Dermis blood vessel endothelial cell (primary cell): ENCODE measurements at regions not wholly inside any gene's neighbourhood (a gene's known extent, or its start where the extent isn't known, plus 50 kb on each side); places are given as distances from the start of the nearest gene placed in this dataset.
"Not testable (repeated sequence)": the region's sequence is repeated elsewhere in the genome, so short reads cannot be mapped to it uniquely, and the experiment has no call there.

ENCODE experiments used
- DNase-seq: peaks from one replicate; pipeline ENCODE4 v3.0.0; 2010

DNA sequence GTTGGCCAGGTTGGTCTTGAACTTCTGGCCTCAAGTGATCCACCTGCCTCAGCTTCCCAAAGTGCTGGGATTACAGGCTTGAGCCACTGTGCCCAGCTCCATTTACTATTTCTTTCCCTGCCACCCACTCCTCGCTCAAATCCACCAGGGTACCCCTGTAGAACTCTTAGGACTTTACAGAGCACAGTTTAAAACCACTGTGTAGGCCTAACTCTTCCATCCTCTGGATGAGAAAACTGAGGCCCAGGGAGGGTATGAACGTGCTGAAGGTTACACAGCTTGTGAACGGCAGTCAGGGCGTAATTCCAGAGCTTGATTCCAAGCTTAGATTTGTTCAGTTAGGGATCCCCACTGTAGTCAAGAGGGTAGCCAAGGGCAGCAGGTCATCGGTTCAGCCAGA, 309.1 kb downstream of the GOLGA6L6 start:
- not testable (repeated sequence) for DNase-seq

DNA sequence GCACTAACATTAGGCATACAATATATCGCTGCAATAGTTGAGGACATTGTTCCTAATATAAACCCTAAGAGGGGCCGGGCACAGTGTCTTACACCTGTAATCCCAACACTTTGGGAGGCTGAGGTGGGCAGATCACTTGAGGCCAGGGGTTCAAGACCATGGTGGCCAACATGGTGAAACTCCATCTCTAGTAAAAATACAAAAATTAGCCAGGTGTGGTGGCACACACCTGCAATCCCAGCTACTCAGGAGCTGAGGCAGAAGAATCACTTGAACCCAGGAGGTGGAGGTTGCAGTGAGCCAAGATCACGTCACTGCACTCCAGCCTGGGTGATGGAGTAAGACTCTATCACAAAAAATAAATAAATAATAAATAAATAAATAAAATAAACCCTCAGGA, 310.9 kb downstream of the GOLGA6L6 start:
- not testable (repeated sequence) for DNase-seq

DNA sequence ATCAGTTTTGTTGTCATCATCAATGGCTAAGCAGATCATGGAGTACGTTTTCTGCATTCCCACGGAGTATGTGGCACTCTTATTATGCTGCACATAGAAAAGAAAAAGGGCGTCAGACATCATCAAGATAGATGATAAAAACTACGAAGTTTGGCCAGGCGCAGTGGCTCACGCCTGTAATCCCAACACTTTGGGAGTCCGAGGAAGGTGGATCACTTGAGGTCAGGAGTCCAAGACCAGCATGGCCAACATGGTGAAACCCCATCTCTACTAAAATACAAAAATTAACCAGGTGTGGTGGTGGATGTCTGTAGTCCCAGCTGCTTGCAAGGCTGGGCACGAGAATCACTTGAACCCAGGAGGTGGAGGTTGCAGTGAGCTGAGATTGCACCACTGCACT, 312.8 kb downstream of the GOLGA6L6 start:
- not testable (repeated sequence) for DNase-seq

DNA sequence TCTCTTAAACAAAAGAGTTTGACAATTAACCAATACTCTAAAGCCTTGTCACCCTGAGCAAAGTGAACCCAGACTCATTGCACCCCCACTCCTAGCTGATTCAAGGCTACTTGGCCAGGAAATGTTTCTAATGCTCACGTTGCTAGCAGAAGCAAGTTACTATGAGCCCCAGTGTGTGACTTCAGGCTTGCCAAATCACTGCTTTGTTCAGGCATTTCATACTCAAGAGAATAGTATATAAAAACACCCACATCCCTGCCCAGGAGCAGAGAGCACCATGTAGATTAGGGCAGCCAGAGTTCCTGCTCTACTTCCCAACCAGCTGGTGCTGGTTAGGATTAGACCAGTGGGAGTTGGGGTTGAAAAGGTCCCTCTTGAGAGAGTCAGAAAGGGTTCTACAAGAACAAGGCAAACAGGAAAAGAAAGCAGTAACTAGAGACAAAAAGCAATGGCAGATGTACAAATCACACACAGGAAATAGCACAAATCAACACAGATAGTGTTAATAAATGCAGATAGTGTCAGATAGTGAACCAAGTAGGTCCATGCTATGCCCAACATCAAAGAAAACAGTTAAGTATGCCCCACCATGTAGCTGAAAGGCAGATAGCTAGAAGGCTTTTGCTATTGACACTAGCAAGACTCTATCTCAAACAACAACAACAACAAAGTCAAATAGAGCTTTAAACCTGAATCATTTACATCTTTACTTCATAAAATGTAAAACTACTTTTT, 314.3 kb downstream of the GOLGA6L6 start:
- DNase-seq = not testable (repeated sequence)

DNA sequence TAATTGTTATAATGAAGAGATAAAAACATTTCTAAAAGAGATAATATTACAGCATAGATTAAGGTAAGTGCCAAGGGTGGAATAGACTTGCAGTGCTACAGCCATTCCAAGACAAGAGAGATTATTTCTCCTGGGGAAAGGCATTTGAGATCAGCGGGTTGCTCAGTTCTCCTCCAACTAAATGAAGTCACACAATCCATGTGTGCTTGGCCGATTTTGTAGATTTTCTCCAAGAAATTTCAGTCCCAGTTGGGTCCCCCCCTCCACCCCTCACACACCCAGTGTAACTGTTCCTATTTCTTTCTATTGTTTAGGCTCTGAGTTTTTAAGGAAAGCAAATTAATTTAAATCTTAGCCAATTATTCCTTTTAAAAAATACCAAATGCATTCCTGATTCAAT, 315.1 kb downstream of the GOLGA6L6 start:
- not testable (repeated sequence) for DNase-seq

DNA sequence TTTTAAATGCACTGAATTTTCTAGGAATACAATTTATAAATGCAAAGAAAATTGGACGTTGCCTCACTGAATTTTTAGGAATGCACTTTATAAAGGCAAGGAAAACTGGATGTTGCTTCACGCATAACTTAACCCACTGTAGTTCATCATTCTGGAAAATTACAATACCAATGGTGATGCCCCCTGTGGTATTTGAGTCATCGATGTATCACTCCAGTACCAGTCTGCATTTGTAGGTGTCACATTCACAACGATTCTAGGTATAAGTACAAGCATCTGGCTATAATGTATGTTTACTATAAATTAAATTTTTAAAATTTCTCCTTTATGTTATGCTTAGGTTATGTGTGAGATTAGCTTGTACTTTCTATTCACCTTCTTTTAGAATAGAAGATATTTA, 320.5 kb downstream of the GOLGA6L6 start:
- not testable (repeated sequence) for DNase-seq

DNA sequence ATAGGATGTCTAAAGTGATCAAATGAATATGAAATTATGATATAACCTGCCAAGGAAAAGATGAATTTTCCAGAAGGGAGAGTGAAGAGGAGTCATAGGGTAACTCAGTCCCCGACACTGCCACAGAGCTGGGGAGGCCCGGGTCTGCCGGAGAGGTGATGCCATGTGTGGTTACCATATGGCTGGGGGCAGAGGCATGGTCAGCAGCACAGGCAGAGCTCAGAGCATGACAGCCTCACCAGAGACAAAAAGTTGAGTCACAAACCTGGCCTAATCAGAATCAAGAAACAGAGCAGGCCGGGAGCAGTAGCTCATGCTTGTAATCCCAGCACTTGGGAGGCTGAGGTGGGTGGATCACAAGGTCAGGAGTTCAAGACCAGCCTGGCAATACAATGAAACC, 322.4 kb downstream of the GOLGA6L6 start:
- not testable (repeated sequence) for DNase-seq

DNA sequence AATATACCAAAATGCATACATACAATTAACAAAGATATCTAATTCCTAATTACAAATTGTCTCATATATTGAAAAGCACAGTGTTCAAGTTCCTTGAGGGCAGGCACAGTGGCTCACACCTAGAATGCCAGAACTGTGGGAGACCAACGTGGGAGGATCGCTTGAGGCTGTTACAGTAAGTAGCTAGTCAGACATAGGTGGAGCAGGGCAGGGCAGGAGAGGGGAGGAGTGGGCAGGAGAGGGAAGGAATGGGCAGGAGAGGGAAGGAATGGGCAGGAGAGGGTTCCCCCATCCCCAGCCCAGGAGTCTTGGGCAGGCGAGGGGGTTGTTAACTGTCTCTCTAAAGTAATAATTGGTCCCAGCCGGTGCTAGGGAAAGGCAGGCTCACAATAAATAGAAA, 325.9 kb downstream of the GOLGA6L6 start:
- DNase-seq = not testable (repeated sequence)

DNA sequence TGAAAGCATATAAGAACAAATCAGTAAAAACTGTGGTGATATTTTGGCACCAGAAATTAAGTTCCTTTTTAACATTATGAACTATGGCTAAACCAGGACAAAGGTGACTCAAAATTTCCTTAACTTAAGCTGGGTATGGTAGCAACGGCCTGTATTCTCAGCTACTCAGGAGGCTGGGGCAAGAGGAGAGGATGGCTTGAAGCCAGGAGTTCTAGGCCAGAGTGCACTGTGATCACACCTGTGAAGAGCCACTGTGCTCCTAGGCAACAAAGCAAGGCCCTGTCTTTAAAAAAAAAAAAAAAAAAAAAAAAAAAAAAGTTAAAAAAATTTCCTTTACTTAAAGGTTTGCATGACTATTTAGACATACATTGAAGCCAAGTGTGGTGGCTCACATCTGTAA, 327.5 kb downstream of the GOLGA6L6 start:
- DNase-seq = not testable (repeated sequence)

DNA sequence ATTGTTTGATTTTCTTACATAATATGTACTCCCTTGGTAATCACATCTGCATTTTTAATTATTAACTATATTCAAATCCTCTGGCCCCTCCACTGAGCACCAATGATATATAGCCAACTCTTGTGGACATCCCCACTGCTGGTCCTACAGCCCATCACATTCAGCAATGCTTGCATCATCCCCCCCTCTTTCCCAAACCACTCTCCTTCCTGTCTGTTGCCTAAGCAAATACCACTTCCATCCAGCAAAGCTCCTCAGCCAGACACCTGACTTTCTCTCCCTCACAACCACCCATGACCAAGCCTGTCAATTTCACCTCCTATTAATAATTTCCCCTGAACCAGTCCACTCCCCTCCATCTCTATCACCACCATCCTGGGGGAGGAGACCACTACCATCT, 330.1 kb downstream of the GOLGA6L6 start:
- not testable (repeated sequence) for DNase-seq

DNA sequence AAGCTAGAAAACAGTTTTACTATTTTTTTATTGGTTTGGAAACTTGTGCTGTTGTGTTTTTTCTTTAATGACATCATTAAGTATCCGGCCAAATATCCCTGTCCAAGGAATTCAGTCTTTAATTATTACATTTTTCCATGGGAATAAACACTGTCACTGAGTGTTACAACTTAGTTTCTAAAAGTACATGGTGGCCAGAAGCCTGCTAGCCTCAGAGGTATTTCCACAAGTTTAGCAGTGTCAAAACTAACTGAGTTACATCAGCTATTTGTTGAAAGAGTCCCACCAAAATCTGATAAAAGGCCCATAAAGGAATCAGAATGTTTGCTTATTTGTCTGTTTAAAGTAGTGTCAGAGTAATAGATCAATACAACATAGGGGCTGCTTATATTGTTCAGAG, 331.6 kb downstream of the GOLGA6L6 start:
- not testable (repeated sequence) for DNase-seq

DNA sequence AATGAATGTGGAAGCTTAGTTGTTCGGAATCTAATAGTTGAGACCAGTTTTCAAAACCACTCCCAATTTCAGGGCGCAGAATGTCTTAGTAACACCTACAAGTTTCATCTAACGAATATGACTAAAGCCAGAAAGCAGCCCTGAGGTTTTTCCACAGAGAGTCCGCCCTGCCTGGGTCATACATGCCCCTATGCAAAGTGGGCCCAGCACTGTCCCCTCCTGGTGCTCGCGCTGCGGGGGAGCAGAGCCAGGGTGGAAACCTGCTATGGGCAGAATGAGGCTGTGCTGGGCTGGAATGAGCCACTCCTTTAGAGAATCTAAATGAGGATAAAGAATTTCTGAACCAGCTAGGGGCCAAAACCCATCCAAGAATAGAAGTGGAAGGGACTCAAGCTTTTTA, 334.0 kb downstream of the GOLGA6L6 start:
- not testable (repeated sequence) for DNase-seq

DNA sequence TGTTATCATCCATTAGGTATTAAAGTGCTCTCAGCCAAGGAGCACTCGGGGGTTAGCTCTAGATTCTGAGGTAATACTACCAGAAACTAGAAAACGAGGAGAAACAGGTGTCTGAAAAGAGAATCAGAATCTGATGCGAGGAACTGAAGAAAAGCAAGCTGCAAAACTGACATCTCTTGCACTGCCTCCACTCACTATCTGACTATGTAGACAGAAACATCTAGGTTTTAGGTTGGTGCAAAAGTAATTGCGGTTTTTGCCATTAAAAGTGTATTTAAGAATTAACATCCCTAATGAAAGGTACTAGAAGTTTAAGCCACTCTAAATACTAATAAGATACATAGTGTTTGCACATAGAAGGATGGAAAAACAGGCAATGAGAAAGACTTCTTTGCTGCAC, 334.4 kb downstream of the GOLGA6L6 start:
- not testable (repeated sequence) for DNase-seq

DNA sequence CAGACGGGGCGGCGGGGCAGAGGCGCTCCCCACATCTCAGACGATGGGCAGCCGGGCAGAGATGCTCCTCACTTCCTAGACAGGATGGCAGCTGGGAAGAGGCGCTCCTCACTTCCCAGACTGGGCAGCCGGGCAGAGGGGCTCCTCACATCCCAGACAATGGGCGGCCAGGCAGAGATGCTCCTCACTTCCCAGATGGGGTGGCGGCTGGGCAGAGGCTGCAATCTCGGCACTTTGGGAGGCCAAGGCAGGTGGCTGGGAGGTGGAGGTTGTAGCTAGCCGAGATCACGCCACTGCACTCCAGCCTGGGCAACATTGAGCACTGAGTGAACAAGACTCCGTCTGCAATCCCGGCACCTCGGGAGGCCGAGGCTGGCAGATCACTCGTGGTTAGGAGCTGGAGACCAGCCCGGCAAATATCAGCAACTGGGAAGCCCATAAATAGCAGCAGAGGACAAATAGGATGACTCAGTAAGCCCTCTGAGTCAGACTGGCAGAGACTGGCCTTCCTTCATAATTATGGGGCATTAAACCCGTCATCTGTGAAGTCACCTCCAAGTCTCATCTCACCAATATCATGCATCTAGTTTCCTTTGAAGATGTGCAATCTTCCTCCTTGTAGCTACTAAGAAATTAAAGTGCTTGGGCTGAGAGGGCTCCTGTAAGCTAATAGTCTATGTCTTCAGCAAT, 337.3 kb downstream of the GOLGA6L6 start:
- DNase-seq = not testable (repeated sequence)

DNA sequence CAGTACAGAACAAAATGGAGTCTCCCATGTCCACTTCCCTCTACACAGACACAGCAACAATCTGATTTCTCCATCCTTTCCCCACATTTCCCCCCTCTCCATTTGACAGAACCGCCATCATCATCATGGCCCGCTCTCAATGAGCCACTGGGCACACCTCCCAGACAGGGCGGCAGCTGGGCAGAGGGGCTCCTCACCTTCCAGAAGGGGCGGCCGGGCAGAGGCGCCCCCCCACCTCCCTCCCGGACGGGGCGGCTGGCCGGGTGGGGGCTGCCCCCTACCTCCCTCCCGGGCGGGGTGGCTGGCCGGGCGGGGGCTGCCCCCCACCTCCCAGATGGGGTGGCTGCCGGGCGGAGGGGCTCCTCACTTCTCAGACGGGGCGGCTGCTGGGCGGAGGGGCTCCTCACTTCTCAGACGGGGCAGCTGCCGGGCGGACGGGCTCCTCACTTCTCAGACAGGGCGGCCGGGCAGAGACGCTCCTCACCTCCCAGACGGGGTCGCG, 337.9 kb downstream of the GOLGA6L6 start:
- not testable (repeated sequence) for DNase-seq

DNA sequence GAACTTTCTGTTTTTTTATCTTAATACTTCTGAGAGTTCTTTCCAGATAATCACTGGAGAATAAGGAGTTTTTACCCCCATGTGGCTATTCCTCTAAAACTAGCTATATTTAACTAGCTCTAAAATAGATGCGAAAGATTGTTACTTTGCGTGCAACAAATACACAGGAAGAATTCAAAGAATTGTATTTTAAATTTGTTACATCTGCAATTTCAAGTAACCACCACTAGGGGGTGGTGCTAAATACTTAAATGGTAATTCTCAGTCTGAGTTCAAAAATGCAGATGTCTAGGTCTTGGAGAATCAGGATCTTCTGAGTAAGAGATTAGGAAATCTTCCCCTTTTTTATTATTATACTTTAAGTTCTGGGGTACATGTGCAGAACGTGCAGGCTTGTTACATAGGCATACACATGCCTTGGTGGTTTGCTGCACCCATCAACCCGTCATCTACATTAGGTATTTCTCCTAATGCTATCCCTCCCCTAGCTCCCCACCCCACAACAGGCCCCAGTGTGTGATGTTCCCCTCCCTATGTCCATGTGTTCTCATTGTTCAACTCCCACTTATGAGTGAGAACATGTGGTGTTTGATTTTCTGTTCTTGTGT, 346.9 kb downstream of the GOLGA6L6 start:
- not testable (repeated sequence) for DNase-seq

DNA sequence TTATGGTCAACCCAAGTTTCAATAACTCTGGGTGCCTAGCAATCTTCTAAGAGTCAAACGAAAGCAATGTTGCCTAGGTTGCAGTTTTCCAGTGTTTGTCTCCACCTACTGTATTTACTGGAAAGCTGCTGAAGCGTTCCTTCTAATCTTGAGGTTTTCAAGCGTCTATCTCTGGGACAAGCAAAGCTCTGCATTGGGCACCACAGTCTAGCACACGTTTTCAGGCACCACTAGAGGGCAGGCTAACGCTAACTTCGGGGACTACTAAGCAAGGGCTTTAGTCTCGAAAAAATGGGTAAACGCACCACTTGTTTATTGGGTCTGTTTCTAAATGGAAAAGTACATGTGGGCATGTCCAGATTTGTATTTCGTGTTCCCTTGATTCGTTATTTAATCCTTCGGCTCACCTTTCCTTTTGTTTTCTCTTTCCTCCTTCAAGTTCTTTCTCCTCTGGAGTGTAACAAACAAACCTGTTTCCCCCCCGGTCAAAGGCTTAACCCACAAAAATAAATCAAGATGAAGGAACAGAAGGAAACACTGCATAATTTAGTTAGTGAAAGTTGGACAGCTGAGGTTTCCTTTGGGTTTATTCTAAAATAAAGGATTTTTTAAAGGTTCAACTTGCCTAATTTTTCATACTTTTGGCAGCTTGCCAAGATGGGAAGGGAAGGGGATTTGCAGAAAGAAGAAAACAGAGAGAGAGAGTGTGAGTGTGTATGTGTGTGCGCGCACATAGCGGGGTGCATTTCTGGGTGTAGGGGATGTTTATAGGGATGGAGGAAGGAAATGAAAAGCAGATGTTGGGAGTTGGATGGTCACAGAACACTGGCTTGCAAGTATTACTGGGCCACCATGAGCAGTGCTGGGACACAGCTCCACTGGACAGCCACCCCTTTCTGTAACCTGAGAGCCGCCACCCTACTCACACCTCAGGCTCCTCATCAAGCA, 348.3 kb downstream of the GOLGA6L6 start:
- not testable (repeated sequence) for DNase-seq

DNA sequence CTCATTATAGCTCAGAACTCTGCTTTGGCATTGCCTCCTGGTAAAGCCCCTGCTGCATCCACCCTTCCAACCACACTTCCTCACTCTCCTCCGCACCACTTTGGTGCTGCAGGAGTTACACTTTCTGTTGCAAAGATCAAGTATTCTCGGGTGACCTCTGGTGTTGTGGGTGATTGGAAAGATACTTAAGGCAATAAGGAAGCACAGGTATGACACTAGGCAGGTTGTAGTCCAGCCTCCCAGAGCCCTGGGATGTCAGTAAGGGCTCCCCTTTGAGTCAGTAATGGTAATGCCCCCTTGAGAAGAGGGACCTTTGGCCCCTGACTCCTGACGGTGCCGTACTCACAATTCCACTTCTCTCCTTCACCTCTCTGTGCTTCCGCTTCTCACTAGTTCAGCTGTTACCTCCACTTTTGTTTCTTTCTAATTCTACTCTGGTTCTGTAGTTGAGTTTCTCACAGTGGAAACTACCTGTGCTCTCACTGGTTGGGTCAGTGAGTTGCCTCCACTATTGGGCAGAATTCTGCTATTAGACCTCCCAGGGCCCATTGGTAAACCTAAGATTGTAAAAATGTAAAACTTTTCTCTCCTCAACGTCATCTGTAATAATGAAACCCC, 350.0 kb downstream of the GOLGA6L6 start:
- not testable (repeated sequence) for DNase-seq

DNA sequence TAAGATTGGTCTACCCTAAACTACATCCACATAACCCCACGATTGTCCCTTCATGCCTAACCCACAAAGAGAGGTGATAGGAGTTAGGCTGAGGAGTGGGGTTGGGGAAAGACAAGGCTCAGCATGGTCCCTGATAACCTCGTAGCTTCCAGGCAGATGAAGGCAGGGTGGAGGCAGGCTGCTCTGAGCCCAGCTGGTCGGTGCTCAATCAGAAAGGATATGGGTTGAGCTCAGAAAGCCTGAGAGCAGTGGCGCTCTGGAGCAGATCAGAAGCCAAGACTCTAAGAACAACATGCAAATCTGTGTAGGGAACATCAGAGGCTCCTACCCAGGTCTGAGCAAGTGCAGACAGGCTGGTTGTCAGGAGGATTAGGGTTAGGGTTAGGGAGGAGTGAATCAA, 353.0 kb downstream of the GOLGA6L6 start:
- DNase-seq = not testable (repeated sequence)

DNA sequence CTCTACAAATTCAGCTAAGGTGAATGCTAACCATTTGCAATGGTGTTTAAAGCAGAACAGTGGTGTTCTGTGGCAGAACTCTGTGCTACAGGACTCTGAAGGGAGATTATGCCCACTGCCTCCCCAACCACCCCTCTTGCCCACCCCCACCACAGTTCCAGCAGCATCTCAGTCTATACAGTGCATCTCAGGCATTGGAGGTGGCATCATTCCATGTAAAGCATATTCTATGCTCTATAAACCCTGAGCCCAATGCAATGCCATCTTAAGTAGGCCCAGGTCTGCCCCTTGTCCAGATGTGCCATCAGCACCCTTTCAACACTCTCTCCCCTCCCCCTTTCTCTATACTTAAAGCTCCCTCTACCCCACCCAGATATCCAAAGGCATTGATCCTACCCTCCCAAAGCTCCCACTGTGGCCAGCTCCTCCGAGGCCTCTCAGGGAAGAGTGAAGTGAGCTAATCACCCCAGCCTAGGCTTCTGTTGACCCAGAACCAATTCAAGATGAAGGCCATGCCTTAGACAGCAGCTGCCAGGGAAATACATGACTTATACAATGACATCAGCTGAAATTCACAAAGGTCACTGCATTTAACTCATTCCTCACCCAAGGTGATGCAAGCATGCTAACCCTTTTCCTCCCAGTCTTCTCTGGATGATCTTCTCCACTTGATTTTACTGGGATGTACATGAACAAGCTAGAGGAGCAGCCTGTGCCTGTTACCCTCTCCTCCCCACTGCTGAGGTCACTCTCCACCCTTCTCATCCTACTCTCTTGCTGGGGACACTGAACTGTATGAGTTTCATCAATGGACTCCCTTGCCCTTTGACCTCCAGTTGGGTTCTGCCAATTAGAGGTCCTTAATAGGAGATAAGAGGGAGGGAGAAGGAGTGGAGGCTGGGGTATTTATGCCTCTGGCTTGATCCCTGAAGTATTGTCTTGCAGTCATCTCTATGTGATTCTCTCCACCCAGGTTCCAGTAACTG, 353.9 kb downstream of the GOLGA6L6 start:
- DNase-seq = not testable (repeated sequence)

DNA sequence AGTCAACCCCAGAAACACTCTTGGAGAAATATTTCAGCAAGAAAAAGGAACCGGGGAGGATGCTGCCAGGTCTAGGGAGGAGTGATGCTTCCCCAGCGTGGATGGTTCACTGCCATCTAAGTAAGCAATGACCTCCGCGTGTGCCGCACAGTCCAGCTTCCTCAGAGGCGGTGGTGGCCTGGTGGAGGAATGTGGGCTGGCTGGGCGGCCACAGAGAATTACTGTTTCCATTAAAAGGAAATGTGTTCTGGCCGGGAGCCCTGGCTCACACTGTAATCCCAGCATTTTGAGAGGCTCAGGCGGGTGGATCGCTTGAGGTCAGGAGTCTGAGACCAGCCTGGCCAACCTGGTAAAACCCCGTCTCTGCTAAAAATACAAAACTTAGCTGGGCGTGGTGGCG, 356.7 kb downstream of the GOLGA6L6 start:
- DNase-seq = not testable (repeated sequence)
